Suprapubic skin (tissue), 3 donors: ENCODE measurements at regions not wholly inside any gene's neighbourhood (a gene's known extent, or its start where the extent isn't known, plus 50 kb on each side); places are given as distances from the start of the nearest gene placed in this dataset.

Experiments used
- POLR2AphosphoS5 ChIP-seq, 3 donors: sonication (generic); formaldehyde crosslinking; IDR thresholded peaks; one replicate each; pipeline ENCODE4 v1.6.1; 2017; ENCODE audit warnings: antibody characterized with exemption in 3 of 3
- TF ChIP-seq, protein P1 (sequence below), 2 donors: fragments of 200-600 bp in 1 of 2; fragments of 450-650 bp in 1 of 2; sonication (generic) in 1 of 2; IDR thresholded peaks; one replicate each; pipeline ENCODE4 v1.5.1; 2016 to 2019; ENCODE audit warnings: antibody characterized with exemption in 2 of 2, mild to moderate bottlenecking in 1 of 2, moderate library complexity in 1 of 2

- no peak for TF ChIP-seq POLR2AphosphoS5 (IDR thresholded peaks at IDR 0.05)
- TF ChIP-seq, protein P1, sequence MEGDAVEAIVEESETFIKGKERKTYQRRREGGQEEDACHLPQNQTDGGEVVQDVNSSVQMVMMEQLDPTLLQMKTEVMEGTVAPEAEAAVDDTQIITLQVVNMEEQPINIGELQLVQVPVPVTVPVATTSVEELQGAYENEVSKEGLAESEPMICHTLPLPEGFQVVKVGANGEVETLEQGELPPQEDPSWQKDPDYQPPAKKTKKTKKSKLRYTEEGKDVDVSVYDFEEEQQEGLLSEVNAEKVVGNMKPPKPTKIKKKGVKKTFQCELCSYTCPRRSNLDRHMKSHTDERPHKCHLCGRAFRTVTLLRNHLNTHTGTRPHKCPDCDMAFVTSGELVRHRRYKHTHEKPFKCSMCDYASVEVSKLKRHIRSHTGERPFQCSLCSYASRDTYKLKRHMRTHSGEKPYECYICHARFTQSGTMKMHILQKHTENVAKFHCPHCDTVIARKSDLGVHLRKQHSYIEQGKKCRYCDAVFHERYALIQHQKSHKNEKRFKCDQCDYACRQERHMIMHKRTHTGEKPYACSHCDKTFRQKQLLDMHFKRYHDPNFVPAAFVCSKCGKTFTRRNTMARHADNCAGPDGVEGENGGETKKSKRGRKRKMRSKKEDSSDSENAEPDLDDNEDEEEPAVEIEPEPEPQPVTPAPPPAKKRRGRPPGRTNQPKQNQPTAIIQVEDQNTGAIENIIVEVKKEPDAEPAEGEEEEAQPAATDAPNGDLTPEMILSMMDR (IDR thresholded peaks at IDR 0.05), result no peak
Observed at GRCh38 chr3:8276056-8276455, 225.6 kb upstream of the LMCD1 start.
